Spleen (tissue), 3 donors: ENCODE measurements at regions not wholly inside any gene's neighbourhood (a gene's known extent, or its start where the extent isn't known, plus 50 kb on each side); places are given as distances from the start of the nearest gene placed in this dataset.

Experiments used
- POLR2A ChIP-seq, 3 donors: fragments of 450-650 bp; IDR thresholded peaks; one replicate each; pipeline ENCODE4 v1.5.1; 2017; ENCODE audit warnings: antibody characterized with exemption in 3 of 3, mild to moderate bottlenecking in 1 of 3
- POLR2AphosphoS5 ChIP-seq, 3 donors: sonication (generic); formaldehyde crosslinking; IDR thresholded peaks; one replicate each; pipeline ENCODE4 v1.5.1; 2017; ENCODE audit warnings: antibody characterized with exemption in 3 of 3

DNA sequence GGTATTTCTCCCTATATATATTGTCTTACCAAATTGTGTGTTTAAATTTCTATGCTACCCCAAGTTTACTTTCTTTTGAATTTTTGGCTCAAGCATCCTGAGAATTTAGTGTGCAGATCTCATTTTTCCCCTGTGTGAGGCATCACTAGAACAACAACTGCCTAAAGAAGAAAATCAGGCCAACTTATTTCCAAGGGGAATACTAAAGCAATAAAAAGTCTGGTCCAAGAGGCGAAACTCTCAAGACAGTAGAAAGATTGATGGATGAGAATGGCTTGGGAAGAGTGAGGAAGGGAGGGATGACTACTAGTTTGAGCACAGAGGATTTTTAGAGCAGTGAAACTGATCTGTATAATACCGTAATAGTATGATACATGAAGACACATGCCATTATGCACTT lies 86.3 kb upstream of the CFAP20DC start:
- no peak for TF ChIP-seq POLR2A (IDR thresholded peaks at IDR 0.05)
- TF ChIP-seq POLR2AphosphoS5 (IDR thresholded peaks at IDR 0.05): no peak
